Mucosa of descending colon (tissue), 3 donors: ENCODE measurements at regions not wholly inside any gene's neighbourhood (a gene's known extent, or its start where the extent isn't known, plus 50 kb on each side); places are given as distances from the start of the nearest gene placed in this dataset.

Experiments used
- ATAC-seq: fragments of 200-7000 bp; cut with Tn5 transposase; one replicate; pipeline ENCODE4 v1.9.1; 2020; ENCODE audit warnings: mild to moderate bottlenecking, moderate library complexity
- DNase-seq, 3 donors: peaks; one replicate each; pipeline ENCODE4 v3.0.0-alpha.2; 2020
- H3K36me3 ChIP-seq: fragments of 200-600 bp; one replicate; pipeline ENCODE4 v1.8.0; 2021; ENCODE audit warnings: low read depth, mild to moderate bottlenecking
- H3K4me1 ChIP-seq: fragments of 200-600 bp; one replicate; pipeline ENCODE4 v1.8.0; 2021; ENCODE audit warnings: low read depth, mild to moderate bottlenecking
- H3K4me3 ChIP-seq: fragments of 200-600 bp; one replicate; pipeline ENCODE4 v1.8.0; 2021; ENCODE audit warnings: mild to moderate bottlenecking
- H3K9me3 ChIP-seq: fragments of 200-600 bp; one replicate; pipeline ENCODE4 v1.8.0; 2021; ENCODE audit warnings: mild to moderate bottlenecking
- intact Hi-C, 2 donors: fragments of 100-400 bp; cut with DNase I in 1 of 2; cut with micrococcal nuclease in 1 of 2; formaldehyde crosslinking; loops; one replicate each; pipeline versions ENCODE4 v1.11.0 to v1.11.1; 2022; cut with DNase I, micrococcal nuclease
- TF ChIP-seq, protein P1 (sequence below): fragments of 200-600 bp; IDR thresholded peaks from one replicate; pipeline ENCODE4 v1.8.0; 2022; ENCODE audit warnings: antibody characterized with exemption, mild to moderate bottlenecking
- donor health status: DM: no; HTN: no; CAD: no; lungs with moderate emphysema.
- donor health status: DM: no; HTN: no; CAD: no.
- donor health status: DM: no; HTN: yes; CAD: no.

DNA sequence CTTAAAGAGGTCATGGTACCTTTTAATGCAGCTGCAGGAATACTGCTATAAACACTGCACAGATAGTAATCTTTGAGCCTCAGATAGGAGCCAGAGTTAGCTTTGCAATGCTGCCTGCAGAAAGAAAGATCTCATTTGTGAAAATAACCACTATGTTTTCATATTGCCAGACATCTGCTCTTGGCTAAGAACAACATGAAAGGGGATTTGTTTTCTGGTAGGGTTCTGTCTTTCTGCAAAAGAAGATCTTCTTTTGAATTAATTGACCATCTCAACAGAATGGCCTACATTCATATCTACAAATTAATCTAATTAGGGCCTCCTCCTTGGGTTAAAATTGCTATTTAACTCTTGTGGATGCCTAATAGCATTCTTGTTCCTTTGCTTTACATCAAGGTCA, 177.6 kb upstream of the DPYD start:
- intact Hi-C loops: no loop called here

DNA sequence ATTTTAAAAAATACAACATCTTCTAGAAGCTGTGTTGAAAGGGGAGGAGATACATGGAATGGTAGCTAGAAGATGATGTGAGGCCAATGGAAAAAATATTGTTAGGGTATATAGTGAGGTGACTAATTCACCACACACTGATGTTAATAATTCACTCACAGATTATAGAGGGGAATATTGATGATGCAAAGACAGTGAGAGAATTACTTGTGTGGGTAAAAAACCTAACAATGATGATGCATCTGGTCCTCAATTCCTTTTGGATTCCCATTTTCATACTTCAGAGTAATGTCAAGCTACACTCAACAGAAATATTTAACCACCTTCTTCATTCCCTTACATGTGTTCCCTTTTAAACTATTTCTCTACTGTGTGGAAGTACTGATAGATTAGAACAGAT, 169.5 kb upstream of the DPYD start:
- ATAC-seq: no peak
- intact Hi-C loops: no loop called here
- Histone ChIP-seq H3K4me3 (no peak overlapping the region), H3K4me1 (no peaks in the 10 kb centered on the region), H3K36me3 (no peaks in the 10 kb centered on the region), H3K9me3 (no peaks in the 10 kb centered on the region)
- TF ChIP-seq, protein P1, sequence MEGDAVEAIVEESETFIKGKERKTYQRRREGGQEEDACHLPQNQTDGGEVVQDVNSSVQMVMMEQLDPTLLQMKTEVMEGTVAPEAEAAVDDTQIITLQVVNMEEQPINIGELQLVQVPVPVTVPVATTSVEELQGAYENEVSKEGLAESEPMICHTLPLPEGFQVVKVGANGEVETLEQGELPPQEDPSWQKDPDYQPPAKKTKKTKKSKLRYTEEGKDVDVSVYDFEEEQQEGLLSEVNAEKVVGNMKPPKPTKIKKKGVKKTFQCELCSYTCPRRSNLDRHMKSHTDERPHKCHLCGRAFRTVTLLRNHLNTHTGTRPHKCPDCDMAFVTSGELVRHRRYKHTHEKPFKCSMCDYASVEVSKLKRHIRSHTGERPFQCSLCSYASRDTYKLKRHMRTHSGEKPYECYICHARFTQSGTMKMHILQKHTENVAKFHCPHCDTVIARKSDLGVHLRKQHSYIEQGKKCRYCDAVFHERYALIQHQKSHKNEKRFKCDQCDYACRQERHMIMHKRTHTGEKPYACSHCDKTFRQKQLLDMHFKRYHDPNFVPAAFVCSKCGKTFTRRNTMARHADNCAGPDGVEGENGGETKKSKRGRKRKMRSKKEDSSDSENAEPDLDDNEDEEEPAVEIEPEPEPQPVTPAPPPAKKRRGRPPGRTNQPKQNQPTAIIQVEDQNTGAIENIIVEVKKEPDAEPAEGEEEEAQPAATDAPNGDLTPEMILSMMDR: no peak
- DNase-seq: no peak

More for the DNA sequence above, 177.6 kb upstream of the DPYD start:
- Histone ChIP-seq H3K4me3 (no peak overlapping the region), H3K9me3 (no peaks in the 10 kb centered on the region), H3K4me1 (no peaks in the 10 kb centered on the region), H3K36me3 (no peaks in the 10 kb centered on the region)
- DNase-seq (no peak), ATAC-seq (no peak)
- TF ChIP-seq, protein P1: no peak

DNA sequence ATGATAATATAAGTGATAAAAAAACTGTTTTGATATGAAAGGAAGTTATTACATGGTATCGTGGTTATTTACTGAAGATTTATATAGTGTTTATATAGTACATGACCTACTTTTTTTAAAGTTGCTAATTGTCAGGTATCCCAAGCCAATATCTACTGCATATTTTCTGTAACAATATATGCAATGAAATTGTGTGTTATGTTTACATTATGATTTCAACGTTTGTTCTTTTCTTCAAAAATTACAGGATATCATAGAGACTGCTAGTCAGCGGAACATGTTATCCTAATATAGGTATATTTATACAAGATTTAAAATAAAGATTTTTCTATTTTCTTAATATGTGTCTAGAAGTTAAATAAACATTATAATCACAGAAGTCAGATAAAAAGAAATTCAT, 167.5 kb upstream of the DPYD start:
- DNase-seq (no peak), ATAC-seq (no peak)
- intact Hi-C loops: no loop called here
- TF ChIP-seq, protein P1: no peak
- Histone ChIP-seq H3K36me3 (no peaks in the 10 kb centered on the region), H3K4me1 (no peaks in the 10 kb centered on the region), H3K9me3 (no peaks in the 10 kb centered on the region), H3K4me3 (no peak overlapping the region)

DNA sequence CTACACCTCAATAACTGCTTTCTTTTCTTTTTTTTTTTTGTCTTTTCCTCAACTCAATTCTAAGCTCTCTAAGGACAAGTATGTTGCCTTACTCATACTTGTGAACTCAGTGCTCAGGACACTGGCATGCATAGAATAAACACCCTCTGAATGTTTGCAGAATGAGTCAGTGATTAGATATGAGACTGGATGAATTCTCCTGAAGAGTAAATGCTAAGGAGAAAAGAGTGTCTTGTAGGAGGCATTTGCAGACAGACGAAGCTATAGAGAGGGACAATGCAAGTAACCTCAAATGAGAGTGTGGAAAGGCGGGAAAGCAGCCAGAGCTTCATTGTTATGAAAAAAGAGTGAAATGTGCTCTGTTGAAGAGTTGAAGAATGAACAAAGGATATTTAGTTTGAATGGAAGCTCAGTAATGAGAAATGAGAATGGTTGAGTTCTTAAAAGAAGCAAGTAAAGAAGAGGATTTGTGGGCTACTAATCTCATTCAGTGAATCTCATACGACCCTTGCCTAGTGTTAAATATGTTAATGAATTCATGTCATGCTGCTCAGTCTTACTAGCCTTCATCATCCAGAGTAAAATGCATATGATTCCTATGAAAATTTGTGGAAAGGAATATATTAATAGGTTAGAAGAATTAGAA, 166.1 kb upstream of the DPYD start:
- no peaks in the 10 kb centered on the region for H3K4me1 ChIP-seq
- TF ChIP-seq, protein P1: no peak
- DNase-seq (no peak), ATAC-seq (peak; percentile 20)
- intact Hi-C loops: no loop called here
- no peaks in the 10 kb centered on the region for H3K9me3 ChIP-seq
- no peaks in the 10 kb centered on the region for H3K36me3 ChIP-seq
- no peak overlapping the region for H3K4me3 ChIP-seq

DNA sequence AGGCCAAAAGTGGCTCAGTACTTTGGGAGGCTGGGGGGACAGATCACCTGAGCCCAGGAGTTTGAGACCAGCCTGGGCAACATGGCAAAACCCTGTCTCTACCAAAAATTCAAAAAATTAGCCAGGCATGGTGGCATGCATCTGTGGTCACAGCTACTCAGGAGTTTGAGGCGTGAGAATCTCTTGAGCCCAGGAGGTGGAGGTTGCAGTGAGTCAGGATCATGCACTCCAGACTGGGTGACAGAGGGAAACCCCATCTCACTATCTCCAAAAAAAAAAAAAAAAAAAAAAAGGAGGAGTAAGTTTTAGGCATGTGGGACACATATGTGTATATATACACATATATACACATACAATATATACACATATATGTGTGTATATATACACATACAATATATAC, 165.3 kb upstream of the DPYD start:
- ATAC-seq (no peak), DNase-seq (no peak)
- intact Hi-C loops: no loop called here
- Histone ChIP-seq H3K36me3 (no peaks in the 10 kb centered on the region), H3K4me1 (no peaks in the 10 kb centered on the region), H3K4me3 (no peak overlapping the region), H3K9me3 (no peaks in the 10 kb centered on the region)
- TF ChIP-seq, protein P1: no peak

DNA sequence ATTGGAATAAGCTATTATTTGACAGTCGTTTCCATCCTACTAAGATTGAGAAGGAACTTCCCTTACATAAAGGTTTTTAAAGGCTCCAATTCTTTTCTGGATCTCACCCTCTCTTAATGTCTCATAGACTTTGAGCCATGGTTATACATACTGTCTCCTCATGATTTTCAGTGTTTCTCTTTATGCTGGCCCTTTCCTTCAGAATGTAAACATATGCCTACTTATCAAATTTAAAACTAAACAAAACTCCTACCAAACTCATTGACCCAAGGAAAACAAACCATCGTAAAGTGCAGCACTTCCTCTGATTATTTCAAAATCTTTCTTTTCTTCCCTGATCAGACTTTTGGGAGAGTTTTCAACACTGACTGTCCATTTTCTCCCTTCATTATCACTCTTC, 163.4 kb upstream of the DPYD start:
- intact Hi-C loops: no loop called here
- TF ChIP-seq, protein P1: no peak
- Histone ChIP-seq H3K36me3 (no peaks in the 10 kb centered on the region), H3K4me1 (no peaks in the 10 kb centered on the region), H3K4me3 (no peak overlapping the region), H3K9me3 (no peaks in the 10 kb centered on the region)
- DNase-seq (no peak), ATAC-seq (no peak)
